Keratinocyte (primary cell): ENCODE measurements at regions not wholly inside any gene's neighbourhood (a gene's known extent, or its start where the extent isn't known, plus 50 kb on each side); places are given as distances from the start of the nearest gene placed in this dataset.

Experiments used
- CTCF ChIP-seq, 3 experiments: IDR thresholded peaks in 1 of 3; conservative IDR thresholded peaks in 1 of 3; optimal IDR thresholded peaks in 1 of 3; 2 replicates in 2 of 3; 3 replicates in 1 of 3; pipeline versions ENCODE3 to v1.5.1; 2011; ENCODE audit warnings: low read length in 3 of 3, mild to moderate bottlenecking in 3 of 3, moderate library complexity in 2 of 3, control low read depth in 1 of 3, inconsistent platforms in 1 of 3; ENCODE audit not compliant: insufficient read depth in 2 of 3; ENCODE audit errors: extremely low read depth in 1 of 3
- EZH2 ChIP-seq: IDR thresholded peaks from one replicate; pipeline ENCODE4 v1.6.1; 2012; ENCODE audit warnings: inconsistent platforms, mild to moderate bottlenecking, low read length, moderate library complexity

GRCh38 chr12:115341442-115341841 is 657.5 kb upstream of the TBX3 start:
- TF ChIP-seq EZH2 (no peak), CTCF (optimal IDR thresholded peaks at IDR 0.05 in 1 of 3, IDR thresholded peaks at IDR 0.05 in 1 of 3, conservative IDR thresholded peaks at IDR 0.05 in 1 of 3; ENCODE audit: extremely low read depth in 1 of 3, insufficient read depth in 2 of 3, low read length in 3 of 3) (no peak)
